NCI-H1417 treated with DMSO at 0.1 percent for 48 hours (cell line): ENCODE measurements at regions not wholly inside any gene's neighbourhood (a gene's known extent, or its start where the extent isn't known, plus 50 kb on each side); places are given as distances from the start of the nearest gene placed in this dataset.
A peak's percentile ranks its signal among the peaks of the same experiment; 100 is the strongest.
"Not testable (repeated sequence)": the region's sequence is repeated elsewhere in the genome, so short reads cannot be mapped to it uniquely, and the experiment has no call there.

Source experiments
- DNase-seq: peaks from one replicate; lab custom pipeline; 2025; lab: John Stamatoyannopoulos, UW

- DNase-seq, result peak; percentile 10
Observed at GRCh38 chr6:23659125-23659524, 466.9 kb upstream of the NRSN1 start.

GRCh38 chr6:23661549-23661948 is 464.5 kb upstream of the NRSN1 start:
- no peak for DNase-seq

- DNase-seq, result no peak
Observed at GRCh38 chr6:23663096-23663495, 462.9 kb upstream of the NRSN1 start.

- no peak for DNase-seq
Observed at GRCh38 chr6:23663652-23664051, 462.4 kb upstream of the NRSN1 start.

GRCh38 chr6:23665911-23666310 is 460.1 kb upstream of the NRSN1 start:
- DNase-seq, result not testable (repeated sequence)

- no peak for DNase-seq
Observed at GRCh38 chr6:23672737-23673136, 453.3 kb upstream of the NRSN1 start.

GRCh38 chr6:23678626-23679025 is 447.4 kb upstream of the NRSN1 start:
- DNase-seq, result no peak

- no peak for DNase-seq
Observed at GRCh38 chr6:23681743-23682142, 444.3 kb upstream of the NRSN1 start.

- no peak for DNase-seq
Observed at GRCh38 chr6:23688650-23689049, 437.4 kb upstream of the NRSN1 start.

- peak; percentile 64 for DNase-seq
Observed at GRCh38 chr6:23690453-23691049, 435.5 kb upstream of the NRSN1 start.

GRCh38 chr6:23692184-23692583 is 433.8 kb upstream of the NRSN1 start:
- DNase-seq, result no peak

GRCh38 chr6:23696992-23697391 is 429.0 kb upstream of the NRSN1 start:
- no peak for DNase-seq

GRCh38 chr6:23704479-23705052 is 421.4 kb upstream of the NRSN1 start:
- DNase-seq, result no peak

- no peak for DNase-seq
Observed at GRCh38 chr6:23705697-23706096, 420.3 kb upstream of the NRSN1 start.

- DNase-seq, result no peak
Observed at GRCh38 chr6:23712756-23713155, 413.3 kb upstream of the NRSN1 start.

GRCh38 chr6:23713211-23713610 is 412.8 kb upstream of the NRSN1 start:
- DNase-seq, result no peak

- DNase-seq, result no peak
Observed at GRCh38 chr6:23728707-23729106, 397.3 kb upstream of the NRSN1 start.

- no peak for DNase-seq
Observed at GRCh38 chr6:23731609-23732008, 394.4 kb upstream of the NRSN1 start.

- no peak for DNase-seq
Observed at GRCh38 chr6:23732521-23732920, 393.5 kb upstream of the NRSN1 start.

GRCh38 chr6:23735151-23735550 is 390.9 kb upstream of the NRSN1 start:
- no peak for DNase-seq

- DNase-seq, result no peak
Observed at GRCh38 chr6:23736577-23736976, 389.4 kb upstream of the NRSN1 start.

- no peak for DNase-seq
Observed at GRCh38 chr6:23747239-23747638, 378.8 kb upstream of the NRSN1 start.

GRCh38 chr6:23752414-23752813 is 373.6 kb upstream of the NRSN1 start:
- DNase-seq, result no peak

- no peak for DNase-seq
Observed at GRCh38 chr6:23754197-23754596, 371.8 kb upstream of the NRSN1 start.
